Gastrocnemius medialis (tissue), 4 donors: ENCODE measurements at regions not wholly inside any gene's neighbourhood (a gene's known extent, or its start where the extent isn't known, plus 50 kb on each side); places are given as distances from the start of the nearest gene placed in this dataset.

Source experiments
- ATAC-seq, 2 donors: fragments of 150-250 bp; one replicate each; pipeline ENCODE4 v1.9.1; 2016
- DNase-seq, 2 donors: peaks; one replicate each; pipeline ENCODE4 v3.0.0-alpha.2; 2019
- H3K27ac ChIP-seq, 4 donors: fragments of 200-600 bp; sonication (generic); 1 replicate in 1 of 4; 2 replicates in 3 of 4; pipeline ENCODE4 v1.5.1; 2016 to 2018; ENCODE audit warnings: mild to moderate bottlenecking in 2 of 4, moderate library complexity in 1 of 4
- H3K27me3 ChIP-seq, 3 donors: fragments of 200-600 bp; sonication (generic) in 2 of 3; 1 replicate in 1 of 3; 2 replicates in 2 of 3; pipeline versions ENCODE4 v1.5.1 to v1.6.0; 2016 to 2019; ENCODE audit warnings: mild to moderate bottlenecking in 1 of 3, moderate library complexity in 1 of 3
- H3K36me3 ChIP-seq, 2 donors: fragments of 200-600 bp; sonication (generic) in 1 of 2; one replicate each; pipeline ENCODE4 v1.5.1; 2017 to 2018
- H3K4me1 ChIP-seq, 2 donors: fragments of 200-600 bp; sonication (generic) in 1 of 2; one replicate each; pipeline ENCODE4 v1.5.1; 2016 to 2017; ENCODE audit warnings: mild to moderate bottlenecking in 2 of 2
- H3K4me3 ChIP-seq, 4 donors: fragments of 200-600 bp; sonication (generic) in 3 of 4; 1 replicate in 1 of 4; 2 replicates in 3 of 4; pipeline ENCODE4 v1.5.1; 2016 to 2019; ENCODE audit warnings: mild to moderate bottlenecking in 2 of 4
- H3K9me3 ChIP-seq, 3 donors: fragments of 200-600 bp; sonication (generic) in 2 of 3; 1 replicate in 1 of 3; 2 replicates in 2 of 3; pipeline ENCODE4 v1.5.1; 2016 to 2019
- POLR2A ChIP-seq, 2 donors: fragments of 450-650 bp; IDR thresholded peaks; one replicate each; pipeline ENCODE4 v1.6.1; 2017; ENCODE audit warnings: antibody characterized with exemption in 2 of 2, mild to moderate bottlenecking in 2 of 2, moderate library complexity in 2 of 2
- in situ Hi-C, 4 donors: fragments of 200-750 bp; cut with MboI; loops; one replicate each; pipeline versions ENCODE4 v1.15.0 to v1.8.0; 2017; ENCODE audit warnings: low sequenced_read_pairs in 4 of 4
- intact Hi-C: fragments of 100-400 bp; cut with DNase I; formaldehyde crosslinking; loops from one replicate; pipeline ENCODE4 v1.15.1; 2023; ENCODE audit warnings: low total_unique reads
- TF ChIP-seq, protein P1 (sequence below), 5 experiments: fragments of 450-650 bp in 3 of 5; fragments of 200-600 bp in 2 of 5; sonication (generic) in 2 of 5; IDR thresholded peaks in 4 of 5; conservative IDR thresholded peaks in 1 of 5; 1 replicate in 4 of 5; 2 replicates in 1 of 5; pipeline ENCODE4 v1.5.1; 2016 to 2019; ENCODE audit warnings: antibody characterized with exemption in 5 of 5, mild to moderate bottlenecking in 3 of 5, moderate library complexity in 3 of 5

GRCh38 chr5:8060953-8061429 is 192.0 kb downstream of the MTRR start:
- no peak for DNase-seq
- no peak overlapping the region for H3K4me3 ChIP-seq
- H3K36me3 ChIP-seq = no peaks in the 10 kb centered on the region
- no peak overlapping the region for H3K27ac ChIP-seq
- no peaks in the 10 kb centered on the region for H3K4me1 ChIP-seq
- no peaks in the 10 kb centered on the region for H3K9me3 ChIP-seq
- in situ Hi-C loops = no loop called here
- TF ChIP-seq, protein P1, sequence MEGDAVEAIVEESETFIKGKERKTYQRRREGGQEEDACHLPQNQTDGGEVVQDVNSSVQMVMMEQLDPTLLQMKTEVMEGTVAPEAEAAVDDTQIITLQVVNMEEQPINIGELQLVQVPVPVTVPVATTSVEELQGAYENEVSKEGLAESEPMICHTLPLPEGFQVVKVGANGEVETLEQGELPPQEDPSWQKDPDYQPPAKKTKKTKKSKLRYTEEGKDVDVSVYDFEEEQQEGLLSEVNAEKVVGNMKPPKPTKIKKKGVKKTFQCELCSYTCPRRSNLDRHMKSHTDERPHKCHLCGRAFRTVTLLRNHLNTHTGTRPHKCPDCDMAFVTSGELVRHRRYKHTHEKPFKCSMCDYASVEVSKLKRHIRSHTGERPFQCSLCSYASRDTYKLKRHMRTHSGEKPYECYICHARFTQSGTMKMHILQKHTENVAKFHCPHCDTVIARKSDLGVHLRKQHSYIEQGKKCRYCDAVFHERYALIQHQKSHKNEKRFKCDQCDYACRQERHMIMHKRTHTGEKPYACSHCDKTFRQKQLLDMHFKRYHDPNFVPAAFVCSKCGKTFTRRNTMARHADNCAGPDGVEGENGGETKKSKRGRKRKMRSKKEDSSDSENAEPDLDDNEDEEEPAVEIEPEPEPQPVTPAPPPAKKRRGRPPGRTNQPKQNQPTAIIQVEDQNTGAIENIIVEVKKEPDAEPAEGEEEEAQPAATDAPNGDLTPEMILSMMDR (IDR thresholded peaks at IDR 0.05 in 4 of 5, conservative IDR thresholded peaks at IDR 0.05 in 1 of 5) = no peak
- TF ChIP-seq POLR2A (IDR thresholded peaks at IDR 0.05) = no peak
- no peaks in the 10 kb centered on the region for H3K27me3 ChIP-seq
- ATAC-seq = no peak
- intact Hi-C loops = no loop called here

- ATAC-seq (no peak), DNase-seq (no peak)
- in situ Hi-C loops = no loop called here
- Histone ChIP-seq H3K27ac (no peak overlapping the region), H3K27me3 (no peaks in the 10 kb centered on the region), H3K4me3 (no peak overlapping the region), H3K9me3 (no peaks in the 10 kb centered on the region), H3K36me3 (no peaks in the 10 kb centered on the region), H3K4me1 (no peaks in the 10 kb centered on the region)
- TF ChIP-seq POLR2A (IDR thresholded peaks at IDR 0.05) = no peak
- TF ChIP-seq, protein P1 (IDR thresholded peaks at IDR 0.05 in 4 of 5, conservative IDR thresholded peaks at IDR 0.05 in 1 of 5) = no peak
- intact Hi-C loops = no loop called here
These were observed 193.6 kb downstream of the MTRR start for GRCh38 chr5:8062521-8062920.

DNA sequence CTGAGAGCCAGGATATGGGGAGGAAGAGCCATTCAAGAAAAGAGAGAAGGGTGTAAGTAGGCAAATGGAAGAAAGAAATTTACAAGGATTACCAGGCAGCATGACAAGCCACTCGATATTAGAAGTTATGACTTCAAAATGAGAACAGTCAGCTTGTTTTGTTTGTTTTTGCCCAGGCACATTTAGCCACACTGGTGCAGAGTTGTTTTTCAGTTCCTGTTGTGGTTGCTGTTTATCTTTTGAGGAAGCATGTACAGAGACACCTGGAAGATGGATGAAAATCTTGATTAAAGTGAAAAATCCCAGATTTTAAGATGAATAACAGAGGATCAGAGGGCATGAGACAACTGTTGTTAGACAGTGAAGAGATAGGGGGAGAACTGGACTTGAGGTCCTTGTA is 199.1 kb downstream of the MTRR start:
- TF ChIP-seq, protein P1 (IDR thresholded peaks at IDR 0.05 in 4 of 5, conservative IDR thresholded peaks at IDR 0.05 in 1 of 5) = no peak
- TF ChIP-seq POLR2A (IDR thresholded peaks at IDR 0.05) = no peak
- in situ Hi-C loops = no loop called here
- no peak for DNase-seq
- no peaks in the 10 kb centered on the region for H3K4me1 ChIP-seq
- intact Hi-C loops = no loop called here
- ATAC-seq = no peak
- no peak overlapping the region for H3K4me3 ChIP-seq
- no peaks in the 10 kb centered on the region for H3K27me3 ChIP-seq
- H3K27ac ChIP-seq = no peak overlapping the region
- H3K9me3 ChIP-seq = no peaks in the 10 kb centered on the region
- no peaks in the 10 kb centered on the region for H3K36me3 ChIP-seq

- in situ Hi-C loops (no loop called here), intact Hi-C loops (no loop called here)
- DNase-seq (no peak), ATAC-seq (no peak)
- H3K27ac ChIP-seq = no peak overlapping the region
- H3K36me3 ChIP-seq = no peaks in the 10 kb centered on the region
- H3K4me1 ChIP-seq = no peaks in the 10 kb centered on the region
- TF ChIP-seq POLR2A (IDR thresholded peaks at IDR 0.05) = no peak
- TF ChIP-seq, protein P1 (IDR thresholded peaks at IDR 0.05 in 4 of 5, conservative IDR thresholded peaks at IDR 0.05 in 1 of 5) = no peak
- H3K9me3 ChIP-seq = no peaks in the 10 kb centered on the region
- no peaks in the 10 kb centered on the region for H3K27me3 ChIP-seq
- H3K4me3 ChIP-seq = no peak overlapping the region
These were observed 201.2 kb downstream of the MTRR start for GRCh38 chr5:8070138-8070537.

- H3K36me3 ChIP-seq = no peaks in the 10 kb centered on the region
- ATAC-seq = no peak
- no peak for DNase-seq
- no peaks in the 10 kb centered on the region for H3K9me3 ChIP-seq
- intact Hi-C loops (no loop called here), in situ Hi-C loops (no loop called here)
- H3K4me1 ChIP-seq = no peaks in the 10 kb centered on the region
- H3K27me3 ChIP-seq = no peaks in the 10 kb centered on the region
- no peak overlapping the region for H3K27ac ChIP-seq
- H3K4me3 ChIP-seq = no peak overlapping the region
- no peak for TF ChIP-seq POLR2A (IDR thresholded peaks at IDR 0.05)
- TF ChIP-seq, protein P1 (IDR thresholded peaks at IDR 0.05 in 4 of 5, conservative IDR thresholded peaks at IDR 0.05 in 1 of 5) = no peak
These were observed 210.1 kb downstream of the MTRR start for GRCh38 chr5:8079056-8079455.
